KBM-7 (cell line): ENCODE measurements at regions not wholly inside any gene's neighbourhood (a gene's known extent, or its start where the extent isn't known, plus 50 kb on each side); places are given as distances from the start of the nearest gene placed in this dataset.
"Not testable (repeated sequence)": the region's sequence is repeated elsewhere in the genome, so short reads cannot be mapped to it uniquely, and the experiment has no call there.

Experiments
- DNase-seq: peaks from one replicate; pipeline ENCODE4 v3.0.0-alpha.2; 2015
- in situ Hi-C: fragments of 300-500 bp; cut with MboI; formaldehyde crosslinking; loops from 2 replicates; pipeline ENCODE4 v1.14.3; 2020; ENCODE audit warnings: low sequenced_read_pairs, low pct_unique_long_range_greater_than_20kb, mixed read lengths

GRCh38 chr2:182477774-182478173 lies 50.9 kb upstream of the PDE1A start:
- in situ Hi-C loops, result no loop called here
- DNase-seq, result no peak

DNA sequence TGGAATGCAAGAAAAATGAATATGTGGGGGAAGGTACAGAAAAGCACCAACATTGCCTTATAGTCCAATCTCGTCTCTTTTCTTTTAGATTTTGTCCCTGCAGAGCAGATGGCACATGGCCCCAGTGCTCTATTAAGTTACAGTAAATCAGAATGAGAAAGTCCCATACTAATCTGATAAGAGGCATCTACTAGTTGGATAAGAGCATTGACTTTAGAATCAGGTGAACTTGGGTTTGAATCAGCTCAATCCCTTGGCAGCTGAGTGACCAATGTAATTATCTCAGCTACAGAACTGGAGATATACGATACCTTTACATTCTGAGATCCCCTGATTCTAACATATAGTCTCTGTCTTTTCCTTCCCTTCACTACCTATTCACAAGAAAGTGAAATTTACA lies 54.8 kb upstream of the PDE1A start:
- in situ Hi-C loops, result no loop called here
- DNase-seq, result no peak

GRCh38 chr2:182482511-182482910 lies 55.7 kb upstream of the PDE1A start:
- no peak for DNase-seq
- in situ Hi-C loops, result no loop called here

GRCh38 chr2:182496596-182496995 lies 69.8 kb upstream of the PDE1A start:
- in situ Hi-C loops, result no loop called here

DNA sequence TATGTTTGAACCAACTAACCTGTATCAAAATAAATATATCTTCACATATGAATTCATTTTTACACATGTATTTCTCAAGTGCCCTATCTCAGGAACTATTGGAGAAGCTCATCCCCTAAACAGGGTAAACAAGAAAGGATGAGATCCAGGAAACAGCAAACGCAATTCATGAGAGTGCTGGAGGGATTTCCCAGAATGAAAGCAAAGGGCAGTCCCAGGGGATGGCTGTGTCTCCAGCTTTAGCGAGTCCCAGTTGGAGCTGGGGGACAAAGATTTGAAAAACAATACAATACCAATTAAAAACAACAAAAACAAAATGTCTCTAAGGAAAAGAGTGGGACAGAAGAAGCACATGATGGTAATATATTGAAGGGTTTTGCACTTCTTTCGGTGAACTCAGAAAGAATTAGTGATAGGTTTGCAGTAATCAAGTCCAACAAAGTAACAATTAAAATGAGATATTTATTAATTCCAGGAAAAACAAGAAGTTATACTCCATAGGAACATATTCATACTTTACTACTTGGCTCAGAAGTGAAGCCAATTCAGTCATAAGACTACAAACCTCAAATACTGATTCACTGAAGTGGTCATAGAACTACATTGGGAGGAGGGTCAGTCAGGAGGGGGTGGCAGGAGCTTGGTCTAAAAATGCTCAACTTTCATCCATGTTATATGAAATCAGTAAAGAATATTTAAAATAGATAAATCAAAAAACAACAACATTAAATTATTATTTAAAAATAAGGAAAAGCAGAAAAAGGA lies 73.1 kb upstream of the PDE1A start:
- in situ Hi-C loops, result no loop called here
- DNase-seq, result no peak

More at GRCh38 chr2:182496596-182496995, 69.8 kb upstream of the PDE1A start:
- DNase-seq, result no peak

DNA sequence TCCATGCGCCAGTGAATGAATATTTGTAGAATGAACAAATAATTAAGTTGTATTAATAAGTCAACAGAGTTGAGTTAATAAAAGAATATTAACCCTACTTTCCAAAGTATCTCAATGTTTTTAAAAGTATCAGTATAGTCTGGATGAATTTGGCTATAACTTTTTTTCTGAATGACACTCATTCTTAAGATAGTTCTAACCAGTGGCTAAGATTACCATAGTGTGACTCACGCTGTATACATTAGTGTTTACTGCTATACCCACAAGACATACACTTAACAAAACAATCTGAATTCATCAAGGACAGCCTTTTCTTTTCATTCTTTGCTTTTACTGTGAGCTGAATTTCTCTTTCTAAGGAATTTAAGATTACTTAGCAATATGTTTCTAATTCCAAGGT lies 77.0 kb upstream of the PDE1A start:
- no peak for DNase-seq
- in situ Hi-C loops, result no loop called here

GRCh38 chr2:182504903-182505302 lies 78.1 kb upstream of the PDE1A start:
- no peak for DNase-seq
- in situ Hi-C loops, result no loop called here

DNA sequence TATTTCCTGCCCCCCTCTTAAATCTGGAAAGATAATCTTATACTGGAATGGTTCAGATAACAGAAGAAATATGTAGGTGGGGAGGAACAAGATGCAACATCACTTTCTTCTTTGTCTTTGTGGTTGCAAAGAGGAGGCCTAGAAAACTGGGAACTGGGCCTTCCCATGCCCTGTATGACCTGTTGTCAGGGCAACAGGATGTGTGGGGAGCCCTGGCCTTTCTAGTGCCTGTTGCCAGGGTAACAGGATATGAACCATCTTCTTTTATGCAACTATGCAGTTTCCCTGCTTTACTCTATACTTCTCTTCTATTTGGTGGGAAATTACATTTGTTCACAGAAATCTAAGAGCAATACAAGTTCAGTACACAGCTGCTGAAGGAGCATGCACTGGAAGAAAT lies 79.8 kb upstream of the PDE1A start:
- in situ Hi-C loops, result no loop called here
- DNase-seq, result no peak

DNA sequence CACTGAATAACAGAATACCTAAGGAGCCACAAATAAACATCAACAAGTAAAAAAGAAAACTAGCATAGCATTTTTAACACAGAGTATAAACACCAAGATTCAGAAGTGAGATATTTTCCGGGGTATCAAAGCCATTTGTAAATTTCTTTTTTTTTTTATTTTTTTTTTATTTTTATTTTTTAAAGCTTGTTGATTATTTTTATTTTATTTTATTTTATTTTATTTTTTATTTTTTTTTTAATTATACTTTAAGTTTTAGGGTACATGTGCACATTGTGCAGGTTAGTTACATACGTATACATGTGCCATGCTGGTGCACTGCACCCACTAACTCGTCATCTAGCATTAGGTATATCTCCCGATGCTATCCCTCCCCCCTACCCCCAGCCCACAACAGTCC lies 81.7 kb upstream of the PDE1A start:
- DNase-seq, in situ Hi-C loops: not testable (repeated sequence)

DNA sequence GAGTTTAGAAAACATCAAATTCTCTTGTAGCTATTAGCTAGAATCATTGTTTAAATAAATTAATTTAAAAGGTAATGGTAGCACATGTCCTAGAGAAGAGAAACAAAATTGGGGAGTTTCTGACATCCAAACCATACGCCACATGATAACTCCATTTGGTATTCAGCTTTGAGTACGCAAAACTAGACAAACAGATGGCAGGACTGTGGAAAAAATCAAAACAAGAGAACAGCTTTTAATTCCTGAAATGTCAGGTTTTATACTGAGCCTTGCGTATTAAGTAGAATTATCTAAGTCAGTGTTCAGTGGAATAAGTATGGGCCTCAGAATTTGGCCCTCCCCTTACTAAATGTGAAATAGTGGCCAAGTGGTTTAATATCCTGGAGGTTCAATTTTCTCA lies 82.4 kb upstream of the PDE1A start:
- in situ Hi-C loops, result no loop called here
- DNase-seq, result no peak

GRCh38 chr2:182521453-182522404 lies 94.9 kb upstream of the PDE1A start:
- in situ Hi-C loops, result no loop called here
- no peak for DNase-seq

DNA sequence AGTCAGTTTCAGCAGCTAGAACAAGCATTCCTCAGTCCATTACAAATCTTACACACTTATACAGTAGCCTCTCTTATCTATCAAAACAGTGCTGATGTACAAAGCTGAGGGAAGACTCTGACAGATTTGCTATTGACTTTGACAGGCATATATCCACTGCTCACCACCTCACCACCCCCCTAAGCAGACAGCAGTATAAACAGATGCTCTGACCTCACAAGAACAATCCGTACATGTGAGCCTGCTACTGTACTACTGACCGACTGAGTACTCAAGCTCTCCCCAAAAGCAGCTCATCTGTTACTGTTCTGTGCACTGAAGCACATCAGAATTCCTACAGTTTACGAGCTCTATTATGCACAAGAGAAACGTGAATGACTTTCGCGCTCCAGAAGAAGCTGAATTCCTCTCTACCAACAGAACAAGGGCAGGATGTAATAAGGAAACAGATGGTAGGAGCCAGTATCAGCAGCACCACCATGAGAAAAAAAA lies 95.6 kb upstream of the PDE1A start:
- in situ Hi-C loops, result no loop called here
- DNase-seq, result no peak

DNA sequence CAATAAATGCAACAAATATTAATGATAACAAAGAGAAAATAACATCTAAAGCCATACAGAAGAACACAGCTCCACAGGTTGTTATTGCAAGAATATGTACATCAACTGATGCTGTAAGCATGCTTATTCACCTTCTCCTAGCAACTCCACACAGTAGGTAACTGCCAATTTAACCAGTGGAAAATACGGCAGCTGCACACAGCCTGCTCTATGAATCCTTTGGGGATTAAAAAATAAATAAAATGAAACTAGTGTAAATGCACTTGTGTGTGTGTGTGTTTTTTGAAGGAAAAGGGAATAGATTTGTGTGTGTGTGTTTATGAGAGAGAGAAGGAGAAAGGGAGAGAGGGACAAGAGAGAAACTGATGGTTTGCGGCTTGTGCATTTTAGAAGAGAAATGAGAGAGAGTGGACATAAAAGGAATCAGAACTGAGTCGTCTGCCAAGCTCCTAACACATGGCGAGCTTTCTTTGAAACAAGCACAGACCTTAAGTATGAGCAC lies 96.2 kb upstream of the PDE1A start:
- DNase-seq, result no peak
- in situ Hi-C loops, result no loop called here

- no peak for DNase-seq
- in situ Hi-C loops, result no loop called here
These were observed 103.8 kb upstream of the PDE1A start for GRCh38 chr2:182530636-182531035.

DNA sequence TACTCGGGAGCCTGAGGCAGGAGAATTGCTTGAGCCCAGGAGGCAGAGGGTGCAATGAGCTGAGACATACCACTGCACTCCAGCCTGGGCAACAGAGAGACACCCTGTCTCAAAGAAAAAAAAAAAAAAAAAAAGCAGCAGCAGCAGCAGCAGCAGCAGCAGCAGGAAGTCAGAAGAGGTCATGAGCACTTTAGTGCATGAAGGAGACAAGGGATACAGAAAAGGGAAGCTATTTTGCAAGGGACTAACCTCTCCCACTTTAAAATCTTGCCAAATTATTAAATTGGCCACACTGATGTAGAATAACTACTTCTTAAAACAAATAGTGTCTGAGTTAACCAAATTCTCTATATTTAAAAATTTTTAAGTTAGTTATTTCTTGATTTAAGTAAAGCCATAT lies 113.4 kb upstream of the PDE1A start:
- in situ Hi-C loops, result no loop called here
- DNase-seq, result no peak

DNA sequence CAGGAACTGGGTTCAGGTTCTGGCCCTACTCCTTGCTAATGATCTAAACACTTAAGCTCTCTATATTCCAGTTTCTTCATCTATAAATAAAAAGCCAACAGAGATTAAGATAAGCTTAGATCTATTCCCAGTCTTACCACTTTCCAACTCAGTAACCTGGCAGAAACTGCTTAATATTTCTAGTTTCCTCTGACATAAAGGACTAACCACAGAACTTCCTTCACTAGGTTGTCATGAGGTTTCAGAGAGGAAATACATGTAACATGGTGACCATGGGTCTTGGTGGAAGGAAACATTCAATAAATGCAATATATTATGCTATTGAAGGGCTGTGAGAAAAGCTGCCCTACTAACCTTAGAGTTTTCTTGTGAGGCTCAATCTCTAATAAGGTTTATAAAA lies 114.4 kb upstream of the PDE1A start:
- DNase-seq, result no peak
- in situ Hi-C loops, result no loop called here

DNA sequence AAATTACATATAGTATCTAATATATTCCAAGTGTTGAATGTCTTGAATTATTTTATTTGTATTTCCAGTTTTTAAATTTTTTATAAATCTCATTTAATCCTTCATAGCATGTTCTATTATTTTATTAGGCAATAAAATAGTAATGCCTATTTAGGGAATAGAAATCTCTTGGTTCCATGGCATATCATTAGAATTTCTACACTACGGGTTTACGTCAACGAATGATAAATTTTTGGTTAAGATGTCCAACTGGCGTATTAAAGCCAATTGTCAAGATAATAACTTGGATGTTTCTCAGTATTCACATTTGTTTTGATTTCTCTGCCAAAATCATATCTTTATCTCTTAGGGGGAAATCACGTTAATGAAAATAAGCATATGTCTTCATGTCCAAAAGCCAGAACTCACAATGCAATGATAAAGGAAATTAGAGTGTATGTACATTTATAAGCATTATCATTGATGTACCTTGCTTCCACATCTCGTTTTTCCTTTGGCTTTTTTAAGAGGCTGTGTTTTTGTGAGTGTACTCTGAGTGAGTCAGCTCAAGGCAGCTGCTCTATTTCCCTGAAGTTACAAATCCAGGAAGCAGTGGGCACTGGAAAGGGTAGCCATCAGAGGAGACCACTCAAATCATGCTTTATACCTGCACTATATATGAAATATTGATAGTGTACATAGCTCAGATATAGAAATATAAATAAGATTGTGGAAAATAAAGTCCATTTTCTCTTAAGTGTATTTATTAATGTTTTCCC lies 115.8 kb upstream of the PDE1A start:
- DNase-seq, result no peak
- in situ Hi-C loops, result no loop called here

GRCh38 chr2:182543741-182544525 lies 117.1 kb upstream of the PDE1A start:
- DNase-seq, result no peak
- in situ Hi-C loops, result no loop called here
